Uterus (tissue), 3 donors: ENCODE measurements at regions not wholly inside any gene's neighbourhood (a gene's known extent, or its start where the extent isn't known, plus 50 kb on each side); places are given as distances from the start of the nearest gene placed in this dataset.
A peak's percentile ranks its signal among the peaks of the same experiment; 100 is the strongest.

Experiments used
- DNase-seq, 2 donors: peaks; one replicate each; pipeline ENCODE4 v3.0.0-alpha.2; 2019 to 2020
- H3K27ac ChIP-seq, 2 donors: fragments of 200-600 bp; sonication (generic); 1 replicate in 1 of 2; 2 replicates in 1 of 2; pipeline ENCODE4 v1.5.1; 2016 to 2018
- H3K27me3 ChIP-seq, 2 donors: fragments of 200-600 bp; sonication (generic); one replicate each; pipeline ENCODE4 v1.5.1; 2018 to 2019; ENCODE audit warnings: control low read depth in 1 of 2
- H3K36me3 ChIP-seq, 2 donors: fragments of 200-600 bp; sonication (generic); one replicate each; pipeline ENCODE4 v1.5.1; 2019; ENCODE audit warnings: control low read depth in 1 of 2
- H3K4me1 ChIP-seq, 2 donors: fragments of 200-600 bp; sonication (generic); one replicate each; pipeline ENCODE4 v1.5.1; 2018 to 2019; ENCODE audit warnings: control low read depth in 1 of 2
- H3K4me3 ChIP-seq, 2 donors: fragments of 200-600 bp; sonication (generic); 1 replicate in 1 of 2; 2 replicates in 1 of 2; pipeline ENCODE4 v1.5.1; 2018 to 2019; ENCODE audit warnings: mild to moderate bottlenecking in 1 of 2
- H3K9me3 ChIP-seq, 2 donors: fragments of 200-600 bp; sonication (generic); one replicate each; pipeline ENCODE4 v1.5.1; 2019; ENCODE audit warnings: control low read depth in 1 of 2
- CTCF ChIP-seq, 4 experiments: fragments of 200-600 bp in 2 of 4; fragments of 450-650 bp in 2 of 4; sonication (generic) in 2 of 4; IDR thresholded peaks; one replicate each; pipeline ENCODE4 v1.5.1; 2016 to 2019; ENCODE audit warnings: antibody characterized with exemption in 4 of 4, mild to moderate bottlenecking in 2 of 4, moderate library complexity in 1 of 4
- POLR2A ChIP-seq, 2 donors: fragments of 450-650 bp; IDR thresholded peaks; one replicate each; pipeline ENCODE4 v1.6.1; 2016; ENCODE audit warnings: antibody characterized with exemption in 2 of 2, mild to moderate bottlenecking in 1 of 2, moderate library complexity in 1 of 2
- intact Hi-C: fragments of 100-400 bp; cut with DNase I; formaldehyde crosslinking; loops from one replicate; pipeline ENCODE4 v1.15.1; 2023; ENCODE audit warnings: low total_unique reads
- donor health status: DM: yes; HTN: yes; CAD: no.

GRCh38 chr3:145550522-145550921 lies 610.5 kb downstream of the PLOD2 start:
- no peak for DNase-seq
- TF ChIP-seq CTCF (IDR thresholded peaks at IDR 0.05) (no peak), POLR2A (IDR thresholded peaks at IDR 0.05) (no peak)
- H3K4me3 ChIP-seq: no peak overlapping the region
- H3K4me1 ChIP-seq: peaks cover 0 to 7% of the 10 kb centered on the region in 2 donors
- peak overlapping the region in 1 of 2 donors; percentile 73 for H3K27ac ChIP-seq
- no peaks in the 10 kb centered on the region for H3K36me3 ChIP-seq
- intact Hi-C loops: no loop called here
- no peaks in the 10 kb centered on the region for H3K27me3 ChIP-seq
- no peaks in the 10 kb centered on the region for H3K9me3 ChIP-seq

DNA sequence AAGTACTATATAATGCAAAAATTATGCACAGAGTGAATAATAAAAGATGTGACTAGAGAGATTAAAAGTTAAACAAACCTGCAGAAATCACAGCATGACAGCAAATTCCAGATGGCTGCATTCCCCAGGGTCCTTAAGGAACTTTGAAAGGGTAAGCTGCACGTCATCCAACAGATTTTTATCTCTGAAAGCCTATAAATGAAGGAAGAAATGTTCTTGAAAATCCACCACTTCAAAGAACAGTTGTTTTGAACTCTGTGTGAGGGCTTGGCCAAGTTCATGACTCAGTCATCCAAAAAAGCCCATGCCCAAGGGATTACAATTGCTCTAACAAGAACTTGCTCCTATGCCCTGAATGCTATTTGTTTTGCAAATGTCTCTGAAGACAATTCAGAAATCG lies 603.6 kb downstream of the PLOD2 start:
- Histone ChIP-seq H3K27me3 (no peaks in the 10 kb centered on the region), H3K4me3 (no peak overlapping the region), H3K4me1 (no peaks in the 10 kb centered on the region), H3K9me3 (no peaks in the 10 kb centered on the region), H3K27ac (no peak overlapping the region), H3K36me3 (no peaks in the 10 kb centered on the region)
- TF ChIP-seq CTCF (IDR thresholded peaks at IDR 0.05) (no peak), POLR2A (IDR thresholded peaks at IDR 0.05) (no peak)
- intact Hi-C loops: no loop called here
- no peak for DNase-seq

- no peak for DNase-seq
- no peak for TF ChIP-seq POLR2A (IDR thresholded peaks at IDR 0.05)
- no peak for TF ChIP-seq CTCF (IDR thresholded peaks at IDR 0.05)
- no peak overlapping the region for H3K27ac ChIP-seq
- no peak overlapping the region for H3K4me3 ChIP-seq
- no peaks in the 10 kb centered on the region for H3K4me1 ChIP-seq
- no peaks in the 10 kb centered on the region for H3K27me3 ChIP-seq
- H3K36me3 ChIP-seq: no peaks in the 10 kb centered on the region
- no peaks in the 10 kb centered on the region for H3K9me3 ChIP-seq
- intact Hi-C loops: no loop called here
Measured at GRCh38 chr3:145578471-145578870, 582.5 kb downstream of the PLOD2 start.

DNA sequence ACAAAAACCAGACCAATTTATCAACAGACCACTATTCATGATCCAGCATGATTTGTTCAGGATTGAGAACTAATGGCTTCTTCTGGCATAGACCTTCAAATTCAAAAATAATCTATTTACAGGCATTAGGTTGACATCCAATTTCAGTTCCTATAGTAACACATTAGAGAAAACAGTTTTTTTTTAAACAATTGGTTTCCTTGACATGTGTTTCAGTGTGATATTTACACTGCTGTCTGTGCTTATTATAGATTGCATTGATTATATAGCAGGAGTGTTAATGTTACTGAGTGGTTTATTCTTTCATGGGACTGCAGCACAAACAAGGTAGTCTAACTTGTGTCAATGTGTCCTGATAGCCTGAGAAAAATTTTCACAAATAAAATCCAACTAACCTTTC lies 579.3 kb downstream of the PLOD2 start:
- Histone ChIP-seq H3K36me3 (no peaks in the 10 kb centered on the region), H3K4me1 (no peaks in the 10 kb centered on the region), H3K27me3 (peaks cover 0 to 4% of the 10 kb centered on the region in 2 donors), H3K27ac (no peak overlapping the region), H3K4me3 (no peak overlapping the region), H3K9me3 (no peaks in the 10 kb centered on the region)
- intact Hi-C loops: no loop called here
- DNase-seq: no peak
- TF ChIP-seq POLR2A (IDR thresholded peaks at IDR 0.05) (no peak), CTCF (IDR thresholded peaks at IDR 0.05) (no peak)

DNA sequence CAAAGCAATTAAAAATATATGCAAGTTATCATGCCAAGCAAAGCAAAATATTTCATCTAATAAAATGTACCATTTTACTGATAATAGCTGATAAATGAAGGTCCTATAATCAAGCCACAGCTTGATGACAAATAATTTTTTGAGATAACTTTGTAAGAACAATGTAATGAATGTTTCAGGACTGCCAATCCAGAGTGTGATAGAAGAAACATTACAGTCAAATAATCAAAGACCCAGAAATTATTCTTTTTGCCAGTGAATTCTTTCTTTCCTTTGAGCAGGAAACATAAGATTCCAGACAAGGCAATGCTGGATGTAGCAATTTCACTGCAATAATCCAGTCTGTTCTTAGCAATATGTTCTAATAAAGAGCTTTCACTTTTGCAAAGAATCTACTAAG lies 556.1 kb downstream of the PLOD2 start:
- TF ChIP-seq CTCF (IDR thresholded peaks at IDR 0.05): no peak
- TF ChIP-seq POLR2A (IDR thresholded peaks at IDR 0.05): no peak
- intact Hi-C loops: no loop called here
- no peaks in the 10 kb centered on the region for H3K27me3 ChIP-seq
- H3K36me3 ChIP-seq: no peaks in the 10 kb centered on the region
- no peaks in the 10 kb centered on the region for H3K4me1 ChIP-seq
- H3K9me3 ChIP-seq: no peaks in the 10 kb centered on the region
- DNase-seq: no peak
- no peak overlapping the region for H3K27ac ChIP-seq
- H3K4me3 ChIP-seq: no peak overlapping the region
